ENCODE measurements at regions not wholly inside any gene's neighbourhood (a gene's known extent, or its start where the extent isn't known, plus 50 kb on each side); places are given as distances from the start of the nearest gene placed in this dataset.
"Not testable (repeated sequence)": the region's sequence is repeated elsewhere in the genome, so short reads cannot be mapped to it uniquely, and the experiment has no call there.

GRCh38 chr12:93072340-93072739, 143.2 kb upstream of the EEA1 start:
- DNase-seq (ENCODE audit: low read depth): no peak

GRCh38 chr12:93073324-93073723, 144.2 kb upstream of the EEA1 start:
- H3K4me3 ChIP-seq (ENCODE audit: low read depth, low read length): no peak overlapping the region
- no peak for DNase-seq (ENCODE audit: low read depth)

More at GRCh38 chr12:93072340-93072739, 143.2 kb upstream of the EEA1 start:
- no peak overlapping the region for H3K4me3 ChIP-seq (ENCODE audit: low read depth, low read length)

- H3K4me3 ChIP-seq (ENCODE audit: low read depth, low read length): no peak overlapping the region
- no peak for DNase-seq (ENCODE audit: low read depth)
Observed at GRCh38 chr12:93078059-93078458, 149.0 kb upstream of the EEA1 start.

- DNase-seq (ENCODE audit: low read depth): no peak
- no peak overlapping the region for H3K4me3 ChIP-seq (ENCODE audit: low read depth, low read length)
Observed at GRCh38 chr12:93078577-93078976, 149.5 kb upstream of the EEA1 start.

GRCh38 chr12:93079271-93079670, 150.2 kb upstream of the EEA1 start:
- H3K4me3 ChIP-seq (ENCODE audit: low read depth, low read length): no peak overlapping the region

GRCh38 chr12:93079976-93080375, 150.9 kb upstream of the EEA1 start:
- H3K4me3 ChIP-seq (ENCODE audit: low read depth, low read length): no peak overlapping the region
- no peak for DNase-seq (ENCODE audit: low read depth)

More at GRCh38 chr12:93079271-93079670, 150.2 kb upstream of the EEA1 start:
- DNase-seq (ENCODE audit: low read depth): no peak

- H3K4me3 ChIP-seq (ENCODE audit: low read depth, low read length): no peak overlapping the region
- no peak for DNase-seq (ENCODE audit: low read depth)
Observed at GRCh38 chr12:93080452-93080851, 151.4 kb upstream of the EEA1 start.

GRCh38 chr12:93080994-93081809, 152.1 kb upstream of the EEA1 start:
- DNase-seq (ENCODE audit: low read depth): no peak

GRCh38 chr12:93081810-93082165, 152.7 kb upstream of the EEA1 start:
- H3K4me3 ChIP-seq (ENCODE audit: low read depth, low read length): no peak overlapping the region
- DNase-seq (ENCODE audit: low read depth): no peak

More at GRCh38 chr12:93080994-93081809, 152.1 kb upstream of the EEA1 start:
- H3K4me3 ChIP-seq (ENCODE audit: low read depth, low read length): no peak overlapping the region

GRCh38 chr12:93085383-93086287, 156.5 kb upstream of the EEA1 start:
- no peak overlapping the region for H3K4me3 ChIP-seq (ENCODE audit: low read depth, low read length)
- DNase-seq (ENCODE audit: low read depth): no peak

- H3K4me3 ChIP-seq (ENCODE audit: low read depth, low read length): no peak overlapping the region
- no peak for DNase-seq (ENCODE audit: low read depth)
Observed at GRCh38 chr12:93086288-93086727, 157.2 kb upstream of the EEA1 start.

- no peak for DNase-seq (ENCODE audit: low read depth)
- no peak overlapping the region for H3K4me3 ChIP-seq (ENCODE audit: low read depth, low read length)
Observed at GRCh38 chr12:93087840-93088610, 158.9 kb upstream of the EEA1 start.

GRCh38 chr12:93089805-93090569, 160.9 kb upstream of the EEA1 start:
- DNase-seq (ENCODE audit: low read depth): peak; percentile 95
- no peak overlapping the region for H3K4me3 ChIP-seq (ENCODE audit: low read depth, low read length)

- no peak for DNase-seq (ENCODE audit: low read depth)
- H3K4me3 ChIP-seq (ENCODE audit: low read depth, low read length): no peak overlapping the region
Observed at GRCh38 chr12:93090731-93091172, 161.7 kb upstream of the EEA1 start.

GRCh38 chr12:93091886-93092648, 163.0 kb upstream of the EEA1 start:
- no peak for DNase-seq (ENCODE audit: low read depth)
- no peak overlapping the region for H3K4me3 ChIP-seq (ENCODE audit: low read depth, low read length)

GRCh38 chr12:93092649-93092945, 163.5 kb upstream of the EEA1 start:
- H3K4me3 ChIP-seq (ENCODE audit: low read depth, low read length): no peak overlapping the region
- DNase-seq (ENCODE audit: low read depth): no peak

GRCh38 chr12:93093243-93093642, 164.1 kb upstream of the EEA1 start:
- no peak for DNase-seq (ENCODE audit: low read depth)
- H3K4me3 ChIP-seq (ENCODE audit: low read depth, low read length): no peak overlapping the region

GRCh38 chr12:93094222-93094621, 165.1 kb upstream of the EEA1 start:
- not testable (repeated sequence) for DNase-seq (ENCODE audit: low read depth)

More at GRCh38 chr12:93094222-93094621, 165.1 kb upstream of the EEA1 start:
- not testable (repeated sequence) for H3K4me3 ChIP-seq (ENCODE audit: low read depth, low read length)
